Smooth muscle cell of the brain vasculature (primary cell): ENCODE measurements at regions not wholly inside any gene's neighbourhood (a gene's known extent, or its start where the extent isn't known, plus 50 kb on each side); places are given as distances from the start of the nearest gene placed in this dataset.

ENCODE experiments used
- DNase-seq: peaks from one replicate; pipeline ENCODE4 v3.0.0-alpha.2; 2012; ENCODE audit warnings: low read depth, low spot score

DNA sequence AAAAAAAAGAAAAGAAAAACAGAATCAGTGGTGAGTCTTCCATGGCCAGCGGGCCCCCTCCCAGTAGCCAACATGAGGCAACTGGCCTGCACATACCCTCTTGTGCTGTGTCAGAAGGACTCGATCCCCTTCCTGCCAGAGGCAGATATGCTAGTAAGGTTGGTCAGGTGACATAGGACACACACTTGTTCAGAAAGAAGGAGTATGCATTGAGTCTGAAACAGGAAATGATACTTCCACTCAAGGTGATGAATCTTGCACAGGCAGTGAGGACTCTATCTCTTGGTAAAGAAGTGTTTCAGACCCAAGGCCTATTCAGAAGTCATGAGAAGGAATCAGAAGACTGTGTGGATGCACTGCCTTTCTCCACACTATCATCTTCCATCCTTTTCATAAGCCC is 269.7 kb upstream of the FAR2 start:
- no peak for DNase-seq

- no peak for DNase-seq
These were observed 266.6 kb upstream of the FAR2 start for GRCh38 chr12:28882444-28882843.

DNA sequence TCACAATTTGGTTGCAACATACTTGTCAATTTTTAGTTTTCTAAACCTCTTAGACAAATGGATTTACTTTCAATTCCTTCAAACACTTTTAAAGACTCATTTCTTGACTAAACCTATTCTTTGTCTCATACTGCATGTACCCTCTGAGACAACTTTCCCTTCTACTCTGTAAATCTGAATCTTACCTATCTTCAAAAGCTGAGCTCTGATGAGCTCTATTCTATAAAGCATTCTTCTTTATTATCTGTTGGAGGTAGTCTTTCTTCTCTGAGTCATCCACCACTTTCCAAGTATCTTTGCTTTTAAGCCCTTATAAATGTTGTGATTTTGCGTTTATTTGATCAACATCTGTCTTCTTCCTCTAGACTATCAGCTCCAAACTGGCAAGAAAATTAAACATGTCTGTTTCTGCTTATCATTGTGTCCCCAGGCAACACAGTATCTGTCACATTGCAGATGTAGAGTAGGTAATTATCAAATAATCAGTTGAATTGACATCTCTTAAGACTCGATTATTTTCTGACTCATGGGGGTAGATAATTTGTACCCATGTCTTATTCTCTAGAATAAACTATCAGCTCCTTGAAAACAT is 265.6 kb upstream of the FAR2 start:
- no peak for DNase-seq

GRCh38 chr12:28884904-28885679 is 264.0 kb upstream of the FAR2 start:
- no peak for DNase-seq

- no peak for DNase-seq
These were observed 263.1 kb upstream of the FAR2 start for GRCh38 chr12:28885928-28886327.

- no peak for DNase-seq
These were observed 261.6 kb upstream of the FAR2 start for GRCh38 chr12:28887461-28887990.

DNA sequence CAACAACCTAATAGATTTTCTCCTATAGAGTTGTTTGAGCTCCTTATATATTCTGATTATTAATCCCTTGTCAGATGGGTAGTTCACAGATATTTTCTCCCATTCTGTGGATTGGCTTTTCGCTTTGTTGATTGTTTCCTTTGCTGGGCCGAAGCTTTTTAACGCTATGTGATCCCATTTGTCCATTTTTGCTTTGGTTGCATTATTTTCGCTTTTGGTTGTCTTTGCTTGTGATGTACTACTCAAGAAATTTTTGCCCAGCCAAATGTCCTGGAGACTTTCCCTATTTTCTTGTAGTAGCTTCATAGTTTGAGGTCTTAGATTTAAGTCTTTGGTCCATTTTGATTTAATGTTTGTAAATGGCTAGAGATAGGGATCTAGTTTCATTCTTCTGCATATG is 258.4 kb upstream of the FAR2 start:
- DNase-seq, result no peak

GRCh38 chr12:28891126-28891525 is 258.0 kb upstream of the FAR2 start:
- DNase-seq, result no peak

GRCh38 chr12:28893365-28893764 is 255.7 kb upstream of the FAR2 start:
- DNase-seq, result no peak

DNA sequence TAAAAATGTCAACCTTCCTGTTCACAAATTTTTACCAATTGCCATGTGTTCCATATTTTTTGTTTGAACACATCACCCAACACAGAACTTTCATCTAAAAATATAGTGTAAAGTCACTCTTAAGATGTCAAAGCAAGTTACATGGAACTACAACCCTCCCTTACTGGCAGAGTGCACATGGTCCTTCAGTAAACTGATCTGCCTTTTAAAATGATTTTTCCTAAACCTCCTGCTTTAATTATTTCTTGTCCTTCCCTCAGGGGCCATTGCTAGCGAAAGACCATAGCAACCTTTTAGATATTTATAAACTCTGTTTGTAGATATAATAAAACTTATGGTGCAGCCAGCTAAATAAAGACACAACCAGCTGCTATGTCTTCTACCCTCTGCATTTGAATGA is 255.2 kb upstream of the FAR2 start:
- DNase-seq, result no peak

- DNase-seq, result no peak
These were observed 252.7 kb upstream of the FAR2 start for GRCh38 chr12:28896421-28896820.

GRCh38 chr12:28898038-28898437 is 251.0 kb upstream of the FAR2 start:
- no peak for DNase-seq

- peak; percentile 10 for DNase-seq
These were observed 249.1 kb upstream of the FAR2 start for GRCh38 chr12:28899951-28900350.

- no peak for DNase-seq
These were observed 243.7 kb upstream of the FAR2 start for GRCh38 chr12:28905220-28905955.

- DNase-seq, result no peak
These were observed 240.4 kb upstream of the FAR2 start for GRCh38 chr12:28908646-28909045.

- no peak for DNase-seq
These were observed 239.8 kb upstream of the FAR2 start for GRCh38 chr12:28909291-28909690.

GRCh38 chr12:28925719-28926376 is 223.2 kb upstream of the FAR2 start:
- no peak for DNase-seq

DNA sequence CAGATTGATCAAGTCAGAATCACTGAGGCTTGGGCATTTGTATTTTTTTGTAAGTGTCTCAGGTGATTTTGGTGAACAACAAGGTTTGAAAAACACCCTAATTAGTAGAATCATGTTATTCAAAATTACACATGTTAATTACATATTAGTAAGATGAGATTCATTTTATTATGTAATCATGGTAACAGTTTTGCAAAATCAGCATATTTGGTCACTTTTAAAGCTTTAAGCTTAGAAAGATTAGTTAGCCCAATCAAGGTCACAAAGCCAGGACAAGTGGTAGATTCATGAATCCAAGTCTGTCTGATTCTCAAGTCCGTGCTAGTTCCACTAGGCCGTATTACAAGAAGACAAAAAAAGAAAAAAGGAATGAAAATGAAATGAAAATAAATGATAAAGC is 218.4 kb upstream of the FAR2 start:
- no peak for DNase-seq

DNA sequence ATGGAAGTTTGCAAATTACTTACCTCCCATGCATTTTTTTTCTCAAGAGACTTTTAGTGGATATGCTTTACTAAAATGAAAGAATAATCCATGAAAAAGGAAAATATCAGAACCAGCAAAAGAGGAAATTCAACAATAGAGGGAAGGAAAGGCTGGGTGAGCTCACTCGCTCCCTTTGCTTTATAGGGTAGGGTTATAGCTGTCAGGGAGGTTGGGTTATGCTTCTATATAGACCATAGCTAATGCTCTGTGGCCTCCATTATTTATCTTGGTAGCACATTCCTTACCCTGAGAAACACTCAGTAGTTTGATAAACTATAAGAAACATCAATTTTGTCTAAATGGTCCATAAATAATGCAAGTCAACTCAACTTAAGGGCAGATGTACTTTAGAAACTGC is 215.9 kb upstream of the FAR2 start:
- no peak for DNase-seq

- DNase-seq, result no peak
These were observed 215.1 kb upstream of the FAR2 start for GRCh38 chr12:28933864-28934527.

- no peak for DNase-seq
These were observed 212.9 kb upstream of the FAR2 start for GRCh38 chr12:28936221-28936620.

GRCh38 chr12:28936711-28937110 is 212.4 kb upstream of the FAR2 start:
- DNase-seq, result no peak
